ENCODE measurements at regions not wholly inside any gene's neighbourhood (a gene's known extent, or its start where the extent isn't known, plus 50 kb on each side); places are given as distances from the start of the nearest gene placed in this dataset.

DNA sequence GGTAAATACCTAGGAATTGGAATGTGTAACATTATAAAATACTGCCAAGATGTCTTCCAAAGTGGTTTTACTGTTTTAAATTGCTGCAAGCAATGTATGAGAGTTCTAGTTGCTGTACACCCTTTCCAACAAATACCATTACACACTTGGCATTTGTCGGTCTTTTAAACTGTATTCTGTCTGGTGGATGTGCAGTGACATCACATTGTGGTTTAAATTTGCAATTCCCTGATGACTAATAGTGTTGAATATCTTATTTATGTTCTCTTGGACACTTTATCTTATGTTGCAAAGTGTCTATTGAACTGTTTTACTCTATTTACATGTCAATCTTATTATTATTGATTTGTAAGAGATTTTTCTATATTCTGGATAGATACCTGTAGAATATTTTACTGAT lies 561.2 kb upstream of the B3GALT2 start:
- no peak for DNase-seq (ENCODE audit: low read depth in 2 of 2)

DNA sequence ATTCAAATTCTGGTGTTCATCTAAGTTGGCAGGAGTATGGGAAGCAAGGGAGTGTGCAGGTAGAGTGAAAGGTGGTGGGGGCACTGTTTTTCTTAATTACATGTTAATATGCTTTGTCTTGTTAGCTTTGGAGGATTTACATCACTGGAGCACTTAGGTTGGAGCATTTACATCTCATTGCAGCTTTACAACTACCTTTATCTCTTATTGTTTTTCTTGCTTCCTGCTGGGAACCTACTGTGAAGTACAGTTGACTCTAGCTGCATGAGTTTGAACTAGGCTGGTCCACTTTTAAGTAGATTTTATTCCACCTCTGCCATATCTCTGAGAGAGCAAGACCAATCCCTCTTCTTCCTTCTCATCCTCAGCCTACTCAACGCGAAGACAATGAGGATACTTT lies 554.8 kb upstream of the B3GALT2 start:
- no peak for DNase-seq (ENCODE audit: low read depth in 2 of 2)

DNA sequence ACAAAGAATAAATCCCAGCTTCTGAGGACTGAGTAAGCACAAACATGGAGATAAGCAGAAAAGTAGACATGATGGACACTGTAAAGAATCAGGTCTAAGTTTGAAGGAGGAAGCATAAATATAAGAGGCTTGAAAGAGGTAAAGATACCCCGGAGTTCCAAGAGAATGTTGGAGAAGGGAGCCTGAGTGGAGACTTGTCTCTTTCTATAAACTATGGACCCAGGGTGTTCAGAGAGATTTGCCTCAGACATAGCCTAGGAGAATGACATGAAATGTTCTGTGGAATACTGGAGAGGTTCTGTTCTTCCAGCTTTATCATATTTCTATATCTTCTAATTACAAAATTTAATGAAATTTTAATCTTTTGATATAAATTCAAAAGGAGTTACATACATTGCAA lies 554.3 kb upstream of the B3GALT2 start:
- no peak for DNase-seq (ENCODE audit: low read depth in 2 of 2)

DNA sequence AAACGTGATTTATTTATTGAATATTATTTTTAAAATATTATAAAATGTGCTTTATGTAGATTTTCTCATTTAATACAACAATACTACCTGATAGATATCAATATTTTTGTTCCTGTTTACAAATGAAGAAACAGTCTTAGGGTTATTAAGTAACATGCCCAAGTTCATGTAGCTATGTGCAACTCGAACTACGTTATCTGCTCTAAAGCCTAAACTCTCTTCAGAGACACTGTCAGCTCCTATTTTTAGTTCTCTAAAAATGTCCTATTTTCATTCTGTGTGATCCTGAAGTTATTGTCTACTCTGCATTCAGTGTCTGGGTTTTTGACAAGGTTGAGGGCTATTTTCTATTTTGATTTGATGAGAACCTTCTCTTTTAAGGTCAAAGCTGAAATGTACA lies 550.1 kb upstream of the B3GALT2 start:
- no peak for DNase-seq (ENCODE audit: low read depth in 2 of 2)

DNA sequence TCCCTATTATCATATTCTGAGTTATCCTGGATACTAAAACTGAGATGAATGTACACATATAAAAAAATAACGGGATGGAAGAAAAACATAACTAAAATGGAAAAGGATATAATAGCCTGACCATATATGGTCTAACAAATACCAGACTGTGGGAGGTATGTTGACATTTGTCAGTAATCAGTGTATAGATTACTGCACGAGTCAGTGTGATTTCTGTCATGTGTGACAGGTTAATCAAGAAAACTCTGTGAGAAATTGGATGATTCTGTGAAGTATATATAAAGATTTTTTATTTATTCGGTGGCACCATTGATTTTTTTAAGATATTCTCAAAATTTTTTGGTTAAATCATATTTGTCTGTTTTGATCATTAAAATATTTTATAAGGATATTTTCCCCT lies 547.3 kb upstream of the B3GALT2 start:
- no peak for DNase-seq (ENCODE audit: low read depth in 2 of 2)

DNA sequence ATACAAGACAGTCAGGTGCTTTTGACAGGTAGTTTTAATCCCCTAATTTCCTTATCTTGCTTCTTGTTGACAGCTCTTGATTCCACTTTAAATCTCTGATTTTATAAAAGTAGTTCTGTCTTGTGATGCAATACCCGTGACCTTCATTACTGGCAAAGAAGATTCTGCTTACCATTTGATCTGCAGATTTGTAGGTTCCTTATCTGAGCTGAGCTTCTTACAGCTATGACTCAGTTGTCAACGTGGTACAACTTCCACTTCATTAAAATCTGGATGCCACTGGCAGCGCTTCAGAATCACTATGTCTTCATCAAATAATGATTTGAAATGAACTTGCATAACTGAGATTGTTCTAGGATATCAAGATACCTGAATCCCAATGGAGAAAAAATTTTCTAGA lies 543.6 kb upstream of the B3GALT2 start:
- no peak for DNase-seq (ENCODE audit: low read depth in 2 of 2)

DNA sequence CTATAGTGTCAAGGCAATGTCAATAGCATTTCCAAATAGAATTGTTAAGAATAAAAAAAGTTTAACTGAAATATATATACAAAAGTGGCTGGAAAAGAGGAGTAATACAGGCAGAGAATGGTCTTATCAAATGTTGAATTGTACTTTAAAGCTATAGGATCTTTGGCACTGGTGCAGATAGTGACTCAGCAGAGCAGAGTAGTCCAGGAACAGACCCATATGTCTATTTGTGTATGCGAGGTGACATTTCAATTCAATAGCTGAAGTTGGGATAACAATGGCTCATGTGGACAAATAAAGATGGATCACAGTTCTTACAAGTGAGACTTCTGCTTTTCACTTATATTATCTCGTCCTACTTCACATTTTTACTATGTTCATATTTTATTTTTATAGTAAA lies 543.0 kb upstream of the B3GALT2 start:
- no peak for DNase-seq (ENCODE audit: low read depth in 2 of 2)

DNA sequence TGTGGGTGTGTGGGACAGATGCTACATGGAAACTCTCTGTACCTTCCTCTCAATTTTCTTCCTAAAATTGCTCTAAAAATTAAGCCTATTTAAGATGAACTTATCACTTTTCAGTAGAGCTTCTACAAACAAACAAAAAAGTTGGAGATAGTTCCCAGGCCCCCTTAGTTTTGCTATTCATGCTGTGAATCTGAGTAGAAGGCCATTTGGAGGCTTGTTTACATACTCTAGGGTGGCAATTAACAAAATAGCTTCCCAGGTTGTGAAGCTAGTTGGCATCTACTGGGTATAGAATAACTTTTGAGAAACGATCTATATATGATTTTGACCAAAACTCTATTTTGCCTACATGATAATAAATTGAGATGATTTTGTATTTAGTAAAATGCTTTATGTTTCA lies 541.4 kb upstream of the B3GALT2 start:
- DNase-seq (ENCODE audit: low read depth in 2 of 2) = no peak

DNA sequence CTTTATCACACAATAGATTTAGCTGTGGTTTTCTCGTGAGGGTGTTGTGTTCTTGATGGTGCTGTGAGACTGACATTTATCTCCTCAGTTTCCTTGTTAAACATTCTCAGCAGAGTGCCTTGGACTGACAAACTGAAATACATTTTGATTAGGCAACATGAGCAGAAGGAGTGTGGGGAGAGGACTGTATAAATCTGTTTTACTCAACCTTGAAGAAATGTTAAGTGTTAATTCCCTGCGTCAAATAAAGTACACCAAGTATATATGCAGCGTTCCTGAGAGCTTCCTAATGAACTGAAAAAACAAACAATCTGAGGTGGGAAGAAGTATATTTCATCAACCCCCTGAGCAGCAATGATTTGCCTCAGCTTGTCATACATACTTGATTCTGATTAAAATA lies 540.3 kb upstream of the B3GALT2 start:
- no peak for DNase-seq (ENCODE audit: low read depth in 2 of 2)

DNA sequence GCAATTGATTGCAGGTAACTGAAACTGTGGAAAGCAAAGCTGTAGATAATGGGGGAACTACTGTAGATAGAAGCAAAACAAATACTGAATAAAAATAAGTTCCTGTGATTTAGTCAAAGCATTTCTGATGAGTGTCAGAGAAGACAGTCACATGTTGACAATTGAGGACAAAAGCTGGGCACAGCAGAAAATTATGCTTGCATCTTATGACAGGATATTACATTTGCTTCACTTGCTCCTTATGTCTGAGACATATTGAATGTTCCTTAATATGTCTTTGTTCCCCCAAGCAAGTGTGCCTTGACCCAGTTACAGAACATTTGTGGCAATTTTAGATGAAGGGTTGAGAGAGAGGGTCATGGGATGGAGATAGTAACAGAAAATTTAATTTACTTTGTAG lies 526.0 kb upstream of the B3GALT2 start:
- DNase-seq (ENCODE audit: low read depth in 2 of 2) = no peak

DNA sequence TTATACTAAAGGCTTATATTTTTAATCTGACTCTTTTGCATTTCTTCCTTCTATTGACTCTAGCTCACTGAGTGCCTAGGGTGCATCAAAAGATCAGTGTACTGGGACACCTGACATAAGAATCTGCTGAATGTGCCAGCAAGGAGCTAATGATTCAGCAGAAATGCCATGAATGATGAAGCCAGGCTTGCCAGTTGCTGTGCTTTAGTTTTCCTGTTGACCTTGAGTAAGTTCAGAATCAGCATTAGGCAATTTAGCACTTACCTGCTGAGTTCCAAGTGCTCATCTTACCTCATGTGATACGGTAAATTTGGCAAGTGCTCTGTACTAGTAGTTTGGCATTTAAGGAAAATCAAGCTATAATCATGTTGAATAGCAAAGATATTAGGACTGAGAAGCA lies 523.2 kb upstream of the B3GALT2 start:
- DNase-seq (ENCODE audit: low read depth in 2 of 2) = no peak

DNA sequence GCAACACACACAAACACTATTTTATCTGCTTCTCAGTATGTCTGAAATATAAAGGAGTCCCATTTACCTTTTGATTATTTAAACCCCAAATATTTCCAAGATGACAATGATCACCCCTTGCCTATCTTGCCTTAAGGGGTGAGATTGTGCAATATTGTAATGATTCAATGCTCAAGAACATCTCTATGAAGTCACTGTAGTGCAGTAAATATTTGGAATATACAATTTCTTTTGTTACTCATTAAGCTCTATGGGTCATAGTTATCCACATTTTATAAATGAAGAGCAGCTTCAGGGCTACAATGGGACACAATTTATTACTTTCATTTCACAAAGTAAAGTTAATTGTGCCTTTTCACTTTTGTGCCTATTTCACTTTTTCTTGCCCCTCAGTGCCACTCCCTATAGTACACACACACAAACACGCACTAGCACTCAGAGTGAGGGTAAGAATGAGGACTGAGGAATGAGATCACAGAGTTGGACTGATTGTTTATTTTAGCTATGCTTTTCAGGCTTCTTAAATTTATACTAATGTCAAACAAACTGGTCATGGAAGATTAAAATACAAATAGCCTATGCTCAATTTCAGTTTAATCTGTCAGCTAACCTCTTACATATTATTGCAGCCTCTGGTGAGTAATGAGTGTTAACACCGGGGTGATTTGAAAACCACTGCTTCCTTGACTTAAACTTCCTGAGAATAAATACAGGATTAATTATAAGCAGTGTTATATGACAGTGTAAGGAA lies 521.0 kb upstream of the B3GALT2 start:
- DNase-seq (ENCODE audit: low read depth in 2 of 2) = no peak

DNA sequence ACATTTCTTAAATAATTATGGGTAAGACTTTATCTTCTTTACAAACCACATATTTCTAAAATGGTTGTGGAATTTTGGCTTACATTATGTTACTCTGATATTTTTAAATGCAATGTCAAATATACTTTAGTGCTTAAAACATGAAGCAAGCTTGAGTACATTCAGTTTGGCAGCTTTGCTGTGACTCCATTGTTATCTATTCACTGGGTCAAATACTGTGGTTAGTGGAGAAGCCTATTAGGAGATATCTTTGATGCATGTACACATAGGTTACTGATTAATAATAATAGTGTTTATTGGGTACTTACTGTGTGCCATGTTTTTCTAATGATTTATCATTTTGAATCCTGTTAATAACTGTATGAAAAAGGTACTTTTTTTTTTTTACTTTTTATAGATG lies 520.4 kb upstream of the B3GALT2 start:
- DNase-seq (ENCODE audit: low read depth in 2 of 2) = no peak

DNA sequence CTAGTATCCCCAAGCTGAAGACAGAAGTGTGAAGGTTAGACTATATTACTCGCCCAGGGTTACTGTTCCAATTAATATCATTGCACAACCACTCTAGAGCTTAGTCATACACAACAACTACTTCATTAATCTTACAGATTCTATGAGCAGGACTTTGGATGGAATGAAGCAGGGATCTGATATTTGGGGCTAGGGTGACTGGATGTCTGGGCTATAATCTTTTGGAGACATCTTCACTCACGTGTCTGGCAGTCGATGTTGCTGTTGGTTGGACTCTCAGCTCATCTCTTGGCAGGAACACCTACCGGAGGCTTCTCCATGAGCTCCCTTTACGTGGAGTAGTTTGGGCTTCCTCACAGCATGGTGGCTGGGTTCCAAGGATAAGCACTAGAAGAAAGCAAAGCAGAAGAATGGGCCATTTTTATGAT lies 519.2 kb upstream of the B3GALT2 start:
- DNase-seq (ENCODE audit: low read depth in 2 of 2) = no peak

DNA sequence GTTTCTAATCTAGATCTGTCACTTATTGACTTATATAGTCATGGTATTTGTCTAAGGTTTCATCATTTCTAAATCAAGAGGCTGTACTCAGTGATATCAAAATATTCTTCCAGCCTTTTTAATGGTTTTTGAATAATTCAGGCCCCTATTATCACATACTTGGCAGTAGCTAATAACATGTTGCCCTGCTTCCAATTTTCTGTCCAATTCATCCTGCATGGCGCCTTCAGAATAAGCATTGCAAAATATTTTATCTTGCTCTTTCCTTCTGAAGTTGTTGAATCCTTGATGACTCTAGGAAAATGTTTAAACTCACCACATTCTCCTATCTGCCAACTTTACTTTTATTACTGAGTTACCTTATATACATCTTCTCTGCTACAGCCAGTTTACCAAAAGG lies 517.2 kb upstream of the B3GALT2 start:
- DNase-seq (ENCODE audit: low read depth in 2 of 2) = no peak

DNA sequence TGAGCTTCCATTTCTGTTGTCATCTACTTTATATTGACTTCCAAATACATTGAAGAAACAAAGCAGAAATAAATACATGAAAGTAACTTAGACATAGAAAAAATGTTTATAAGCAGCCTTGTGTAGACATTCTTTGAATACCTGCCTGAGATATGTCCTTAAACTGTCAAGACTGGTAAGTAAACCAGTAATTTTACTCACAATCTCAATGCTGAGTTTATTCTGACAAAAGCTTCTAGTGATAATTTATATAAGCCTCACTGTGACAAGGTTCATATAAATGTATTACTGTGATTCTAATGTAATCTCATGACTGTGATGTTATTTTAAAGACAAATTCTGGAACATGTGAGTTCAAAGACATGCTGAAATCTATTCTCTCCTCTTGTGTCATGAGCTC lies 516.7 kb upstream of the B3GALT2 start:
- DNase-seq (ENCODE audit: low read depth in 2 of 2) = no peak

DNA sequence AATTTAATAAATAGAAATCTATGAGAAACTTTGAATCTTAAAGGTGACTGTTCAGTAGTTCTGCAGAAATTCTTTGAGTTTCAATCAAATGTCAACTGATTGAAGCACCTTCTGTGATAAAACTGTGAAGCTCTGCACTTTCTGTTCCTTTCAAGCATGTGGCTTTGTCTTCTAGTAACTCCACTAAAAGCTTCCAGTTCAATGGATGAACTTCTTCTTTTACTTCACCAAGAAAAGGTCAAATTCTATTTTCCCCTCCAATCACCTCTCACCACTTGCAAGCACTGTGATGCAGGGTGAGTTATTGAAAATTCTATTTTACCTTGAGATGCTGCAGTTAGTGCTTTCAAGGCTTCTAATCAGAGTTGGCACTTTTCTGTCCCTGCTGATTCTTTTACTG lies 515.3 kb upstream of the B3GALT2 start:
- no peak for DNase-seq (ENCODE audit: low read depth in 2 of 2)

DNA sequence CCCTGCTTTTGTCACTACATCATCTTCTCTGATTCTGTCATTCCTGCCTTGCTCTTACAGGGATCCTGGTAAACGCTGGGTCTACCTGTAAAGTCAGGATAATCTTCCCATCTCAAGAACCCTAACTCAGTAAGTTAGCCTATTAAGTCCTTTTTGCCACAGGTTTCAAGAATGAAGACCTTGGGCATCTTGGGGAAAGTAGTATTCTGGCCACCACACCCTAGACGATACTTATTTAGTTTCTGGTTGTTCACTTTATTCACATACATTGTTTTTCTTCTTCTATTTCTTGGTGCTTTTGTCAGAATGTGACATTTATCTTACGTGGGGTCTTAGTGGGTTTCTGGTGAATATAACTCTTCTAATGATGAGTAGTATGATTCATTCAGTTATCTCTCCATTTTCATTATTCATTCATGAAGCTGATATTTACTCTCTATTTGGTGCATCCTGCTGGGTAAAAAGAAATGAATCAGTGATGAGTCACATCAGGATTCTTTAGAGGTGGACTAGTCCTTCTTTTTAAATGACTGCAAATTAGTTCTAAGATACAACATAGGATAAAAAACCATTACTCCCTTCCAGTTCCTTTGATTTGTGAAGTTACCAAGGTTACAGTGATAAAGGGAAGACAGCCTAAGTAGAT lies 514.4 kb upstream of the B3GALT2 start:
- no peak for DNase-seq (ENCODE audit: low read depth in 2 of 2)

DNA sequence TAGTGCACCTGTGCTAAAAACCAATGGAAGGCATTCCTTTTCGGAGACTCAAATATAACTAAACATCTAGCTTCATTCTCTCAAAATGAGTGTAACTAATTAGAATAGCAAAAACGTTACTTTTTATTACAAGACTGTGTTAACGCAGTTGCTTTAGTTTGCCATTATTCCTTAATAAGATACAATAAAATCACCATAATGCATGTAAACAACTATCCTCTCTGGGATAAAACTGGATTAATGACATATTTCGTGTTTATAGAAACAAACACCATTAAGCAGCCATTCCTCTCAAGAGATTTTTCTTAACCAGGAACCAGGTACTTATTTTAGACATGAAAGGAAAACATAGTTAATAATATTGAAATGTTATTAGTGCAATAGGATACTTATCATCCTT lies 512.8 kb upstream of the B3GALT2 start:
- no peak for DNase-seq (ENCODE audit: low read depth in 2 of 2)

DNA sequence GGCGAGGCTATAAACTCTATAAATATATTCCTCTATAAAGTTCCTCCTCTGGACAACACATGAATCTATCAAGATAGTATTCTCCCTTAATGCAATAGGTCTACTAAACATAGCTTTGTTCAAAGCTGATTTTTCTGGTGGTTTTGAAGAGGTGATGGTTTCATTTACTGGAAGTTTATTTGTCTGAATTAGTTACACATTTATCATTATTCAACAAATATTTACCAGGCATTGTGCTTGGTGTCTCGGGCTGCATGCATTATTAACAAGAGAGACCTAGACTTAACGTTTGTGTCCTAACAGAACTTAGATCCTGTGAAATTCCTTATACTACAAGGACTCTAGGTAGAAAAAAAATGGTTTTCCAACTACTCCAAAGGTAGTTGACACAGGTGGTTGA lies 511.4 kb upstream of the B3GALT2 start:
- DNase-seq (ENCODE audit: low read depth in 2 of 2) = no peak

DNA sequence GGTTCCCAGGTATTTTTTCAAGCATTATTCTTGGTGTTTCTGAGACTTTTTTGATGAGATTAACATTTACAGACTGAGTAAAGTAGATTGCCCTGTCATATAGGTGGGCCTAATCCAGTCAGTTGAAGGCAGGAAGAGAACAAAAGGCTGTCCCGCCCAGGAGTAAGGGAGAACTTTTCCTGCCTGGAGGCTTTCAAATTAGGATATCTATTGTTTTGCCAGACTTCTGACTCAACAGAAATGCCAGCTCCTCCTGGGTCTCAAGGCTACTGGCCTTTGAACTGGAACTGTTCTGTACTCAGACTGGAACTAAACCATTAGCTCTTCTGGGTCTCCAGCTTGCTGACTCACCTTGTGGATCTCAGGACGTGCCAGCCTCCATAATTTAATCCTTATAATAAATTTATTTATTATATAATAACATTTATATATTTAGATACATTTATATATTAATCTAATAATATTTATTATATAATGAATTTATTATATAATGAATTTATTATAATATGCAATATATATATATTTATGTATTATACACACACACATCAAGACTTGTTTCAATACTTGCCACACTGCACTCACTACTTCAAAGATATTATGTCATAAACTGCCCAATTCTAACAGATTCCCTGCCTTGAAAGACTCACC lies 510.8 kb upstream of the B3GALT2 start:
- no peak for DNase-seq (ENCODE audit: low read depth in 2 of 2)

DNA sequence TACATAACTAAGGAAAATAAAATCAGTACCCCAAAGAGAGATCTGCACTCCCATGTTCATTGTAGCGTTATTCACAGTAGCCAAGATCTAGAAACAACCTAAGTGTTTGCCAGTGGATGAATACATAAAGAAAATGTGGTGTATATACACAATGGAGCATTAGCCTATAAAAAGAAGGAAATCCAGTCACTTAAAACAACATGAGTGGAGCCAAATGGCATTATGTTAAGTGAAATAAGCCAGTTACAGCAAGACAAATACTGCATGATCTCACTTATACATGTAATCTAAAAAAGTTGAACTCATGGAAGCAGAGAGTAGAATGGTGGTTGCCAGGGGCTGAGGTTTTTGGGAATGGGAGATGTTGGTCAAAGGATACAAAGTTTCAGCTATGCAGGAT lies 508.3 kb upstream of the B3GALT2 start:
- no peak for DNase-seq (ENCODE audit: low read depth in 2 of 2)

DNA sequence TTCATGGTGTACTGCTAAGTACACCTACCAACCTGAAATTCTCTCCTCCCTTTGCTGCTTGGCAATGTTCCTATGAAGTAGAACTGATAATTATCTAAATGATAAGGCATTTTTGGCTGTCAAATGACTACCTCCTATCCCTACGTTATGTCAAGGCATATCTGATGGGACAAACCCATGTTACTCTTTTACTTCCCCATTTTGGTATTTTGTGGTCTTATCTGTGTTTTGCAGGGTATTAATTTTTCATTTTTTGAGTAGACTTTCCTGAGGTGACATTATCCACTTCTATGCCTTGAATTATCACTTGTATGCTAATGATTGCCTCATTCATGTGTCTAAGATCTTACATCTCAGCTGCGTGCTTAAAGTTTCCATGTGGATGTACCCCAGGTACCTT lies 499.6 kb upstream of the B3GALT2 start:
- no peak for DNase-seq (ENCODE audit: low read depth in 2 of 2)

Data from stimulated activated CD8-positive, alpha-beta memory T cell treated with anti-CD3 and anti-CD28 coated beads, Interleukin-15, amount 100 ng/mL, for 48 hours (primary cell).